Thyroid gland (tissue), 4 donors: ENCODE measurements at regions not wholly inside any gene's neighbourhood (a gene's known extent, or its start where the extent isn't known, plus 50 kb on each side); places are given as distances from the start of the nearest gene placed in this dataset.

Experiments used
- POLR2A ChIP-seq, 2 donors: fragments of 450-650 bp; IDR thresholded peaks; one replicate each; pipeline ENCODE4 v1.6.1; 2017; ENCODE audit warnings: antibody characterized with exemption in 2 of 2, mild to moderate bottlenecking in 2 of 2, moderate library complexity in 1 of 2
- TF ChIP-seq, protein P1 (sequence below), 6 experiments: fragments of 200-600 bp in 3 of 6; fragments of 450-650 bp in 3 of 6; sonication (generic) in 3 of 6; IDR thresholded peaks; one replicate each; pipeline ENCODE4 v1.5.1; 2016 to 2019; ENCODE audit warnings: antibody characterized with exemption in 6 of 6, mild to moderate bottlenecking in 2 of 6, inconsistent platforms in 1 of 6, moderate library complexity in 1 of 6

DNA sequence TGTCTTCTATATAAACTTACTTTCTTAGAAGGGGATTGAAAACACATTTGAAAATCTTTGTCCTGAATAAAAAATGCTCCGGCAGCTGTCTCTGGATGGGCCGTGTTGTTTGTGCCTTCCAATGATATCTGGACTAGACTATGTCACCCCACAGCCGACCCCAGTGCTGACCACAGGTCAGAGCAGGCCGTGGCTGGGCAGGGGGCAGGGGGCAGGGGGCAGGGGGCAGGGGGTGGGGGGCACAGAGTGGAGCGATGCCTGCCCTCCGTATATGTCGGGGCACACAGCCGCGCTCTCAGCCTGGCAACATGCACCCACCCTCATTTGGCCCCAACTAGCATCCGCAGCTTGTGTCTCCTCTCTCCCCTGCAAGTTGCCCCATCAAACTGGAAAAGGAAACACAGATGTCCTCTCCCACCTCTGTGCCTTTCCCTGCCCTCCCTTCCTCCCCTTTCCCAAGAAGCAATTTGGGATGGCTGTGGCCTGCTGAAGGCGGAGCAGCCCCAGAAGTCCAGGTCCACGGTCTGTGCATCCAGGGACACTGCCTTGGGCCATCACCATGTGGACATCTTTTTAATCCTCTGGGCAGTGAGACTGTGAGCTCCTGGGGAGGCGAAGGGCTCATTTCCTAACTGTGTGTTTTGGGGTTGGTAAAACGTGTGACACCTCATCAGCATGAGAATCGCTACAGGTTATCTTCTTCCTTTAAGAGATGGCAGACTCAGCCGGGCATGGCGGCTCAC lies 295.7 kb upstream of the RTL1 start:
- TF ChIP-seq, protein P1, sequence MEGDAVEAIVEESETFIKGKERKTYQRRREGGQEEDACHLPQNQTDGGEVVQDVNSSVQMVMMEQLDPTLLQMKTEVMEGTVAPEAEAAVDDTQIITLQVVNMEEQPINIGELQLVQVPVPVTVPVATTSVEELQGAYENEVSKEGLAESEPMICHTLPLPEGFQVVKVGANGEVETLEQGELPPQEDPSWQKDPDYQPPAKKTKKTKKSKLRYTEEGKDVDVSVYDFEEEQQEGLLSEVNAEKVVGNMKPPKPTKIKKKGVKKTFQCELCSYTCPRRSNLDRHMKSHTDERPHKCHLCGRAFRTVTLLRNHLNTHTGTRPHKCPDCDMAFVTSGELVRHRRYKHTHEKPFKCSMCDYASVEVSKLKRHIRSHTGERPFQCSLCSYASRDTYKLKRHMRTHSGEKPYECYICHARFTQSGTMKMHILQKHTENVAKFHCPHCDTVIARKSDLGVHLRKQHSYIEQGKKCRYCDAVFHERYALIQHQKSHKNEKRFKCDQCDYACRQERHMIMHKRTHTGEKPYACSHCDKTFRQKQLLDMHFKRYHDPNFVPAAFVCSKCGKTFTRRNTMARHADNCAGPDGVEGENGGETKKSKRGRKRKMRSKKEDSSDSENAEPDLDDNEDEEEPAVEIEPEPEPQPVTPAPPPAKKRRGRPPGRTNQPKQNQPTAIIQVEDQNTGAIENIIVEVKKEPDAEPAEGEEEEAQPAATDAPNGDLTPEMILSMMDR (IDR thresholded peaks at IDR 0.05) = no peak
- TF ChIP-seq POLR2A (IDR thresholded peaks at IDR 0.05) = no peak
